Thyroid gland (tissue), 4 donors: ENCODE measurements at regions not wholly inside any gene's neighbourhood (a gene's known extent, or its start where the extent isn't known, plus 50 kb on each side); places are given as distances from the start of the nearest gene placed in this dataset.

Experiments used
- DNase-seq, 2 donors: peaks; one replicate each; pipeline ENCODE4 v3.0.0-alpha.2; 2019
- H3K27ac ChIP-seq, 3 donors: fragments of 200-600 bp; sonication (generic); 1 replicate in 2 of 3; 2 replicates in 1 of 3; pipeline ENCODE4 v1.5.1; 2016 to 2019; ENCODE audit warnings: mild to moderate bottlenecking in 1 of 3, moderate library complexity in 1 of 3
- H3K27me3 ChIP-seq: fragments of 200-600 bp; sonication (generic); one replicate; pipeline ENCODE4 v1.5.1; 2019
- H3K36me3 ChIP-seq, 2 donors: fragments of 200-600 bp; sonication (generic); one replicate each; pipeline ENCODE4 v1.5.1; 2016 to 2019
- H3K4me1 ChIP-seq, 2 donors: fragments of 200-600 bp; sonication (generic); one replicate each; pipeline ENCODE4 v1.5.1; 2017 to 2019
- H3K4me3 ChIP-seq, 3 donors: fragments of 200-600 bp; sonication (generic); replicated peaks in 1 of 3; 1 replicate in 2 of 3; 2 replicates in 1 of 3; pipeline ENCODE4 v1.5.1; 2016; ENCODE audit warnings: mild to moderate bottlenecking in 1 of 3
- H3K9me3 ChIP-seq: fragments of 200-600 bp; sonication (generic); one replicate; pipeline ENCODE4 v1.5.1; 2017
- POLR2A ChIP-seq, 2 donors: fragments of 450-650 bp; IDR thresholded peaks; one replicate each; pipeline ENCODE4 v1.6.1; 2017; ENCODE audit warnings: antibody characterized with exemption in 2 of 2, mild to moderate bottlenecking in 2 of 2, moderate library complexity in 1 of 2
- WGBS, 2 donors: methylation state at CpG; one replicate each; pipeline ENCODE4 v1.1.5; 2017; 5-methylcytosine and 5-hydroxymethylcytosine counted together
- intact Hi-C: fragments of 100-400 bp; cut with DNase I; formaldehyde crosslinking; loops from one replicate; pipeline ENCODE4 v1.15.1; 2023
- TF ChIP-seq, protein P1 (sequence below), 6 experiments: fragments of 200-600 bp in 3 of 6; fragments of 450-650 bp in 3 of 6; sonication (generic) in 3 of 6; IDR thresholded peaks; one replicate each; pipeline ENCODE4 v1.5.1; 2016 to 2019; ENCODE audit warnings: antibody characterized with exemption in 6 of 6, mild to moderate bottlenecking in 2 of 6, inconsistent platforms in 1 of 6, moderate library complexity in 1 of 6

DNA sequence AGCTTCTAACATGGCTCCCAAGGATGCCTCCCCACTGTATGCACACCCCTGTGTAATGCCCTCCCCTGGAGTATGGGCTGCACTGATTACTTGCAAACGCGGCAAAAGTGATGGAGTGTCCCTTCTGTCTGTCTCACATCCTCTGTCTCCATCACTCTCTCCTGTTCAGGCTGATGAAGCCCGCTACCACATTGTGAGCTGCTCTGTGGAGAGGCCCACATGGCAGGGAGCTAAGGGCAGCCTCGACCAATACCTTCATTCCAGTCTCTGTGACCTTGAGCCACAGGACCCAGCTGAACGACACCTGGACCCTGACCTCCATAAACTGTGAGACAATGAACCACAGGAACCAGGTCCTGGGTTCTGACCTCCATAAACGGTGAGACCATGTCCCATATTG, 154.1 kb upstream of the ETV3 start:
- Histone ChIP-seq H3K27me3 (no peaks in the 10 kb centered on the region), H3K4me3 (no peak overlapping the region), H3K4me1 (no peaks in the 10 kb centered on the region), H3K36me3 (no peaks in the 10 kb centered on the region), H3K27ac (no peak overlapping the region), H3K9me3 (no peaks in the 10 kb centered on the region)
- intact Hi-C loops = no loop called here
- WGBS, 2 donors = 86 to 87% methylated on average over 6 of the region's 6 CpGs
- no peak for DNase-seq
- TF ChIP-seq, protein P1, sequence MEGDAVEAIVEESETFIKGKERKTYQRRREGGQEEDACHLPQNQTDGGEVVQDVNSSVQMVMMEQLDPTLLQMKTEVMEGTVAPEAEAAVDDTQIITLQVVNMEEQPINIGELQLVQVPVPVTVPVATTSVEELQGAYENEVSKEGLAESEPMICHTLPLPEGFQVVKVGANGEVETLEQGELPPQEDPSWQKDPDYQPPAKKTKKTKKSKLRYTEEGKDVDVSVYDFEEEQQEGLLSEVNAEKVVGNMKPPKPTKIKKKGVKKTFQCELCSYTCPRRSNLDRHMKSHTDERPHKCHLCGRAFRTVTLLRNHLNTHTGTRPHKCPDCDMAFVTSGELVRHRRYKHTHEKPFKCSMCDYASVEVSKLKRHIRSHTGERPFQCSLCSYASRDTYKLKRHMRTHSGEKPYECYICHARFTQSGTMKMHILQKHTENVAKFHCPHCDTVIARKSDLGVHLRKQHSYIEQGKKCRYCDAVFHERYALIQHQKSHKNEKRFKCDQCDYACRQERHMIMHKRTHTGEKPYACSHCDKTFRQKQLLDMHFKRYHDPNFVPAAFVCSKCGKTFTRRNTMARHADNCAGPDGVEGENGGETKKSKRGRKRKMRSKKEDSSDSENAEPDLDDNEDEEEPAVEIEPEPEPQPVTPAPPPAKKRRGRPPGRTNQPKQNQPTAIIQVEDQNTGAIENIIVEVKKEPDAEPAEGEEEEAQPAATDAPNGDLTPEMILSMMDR (IDR thresholded peaks at IDR 0.05) = no peak
- TF ChIP-seq POLR2A (IDR thresholded peaks at IDR 0.05) = no peak

DNA sequence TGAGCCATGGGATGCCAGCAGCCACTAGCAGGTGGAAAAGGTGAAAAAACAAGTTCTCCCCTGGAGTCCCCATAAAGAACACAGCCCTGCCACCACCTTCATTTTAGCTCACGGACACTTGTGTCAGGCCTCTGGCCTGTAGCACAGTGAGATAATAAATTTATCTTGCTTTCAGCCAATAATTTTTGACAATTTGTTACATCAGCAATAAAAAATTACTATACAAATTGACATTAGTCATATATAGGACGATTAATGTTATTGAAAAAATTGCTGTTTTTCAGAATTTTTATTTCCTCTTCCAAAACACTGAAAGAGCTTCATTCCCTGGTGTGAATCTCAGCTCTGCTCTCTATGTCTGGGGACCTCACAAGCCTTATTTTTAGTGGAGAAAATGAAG, 152.9 kb upstream of the ETV3 start:
- TF ChIP-seq POLR2A (IDR thresholded peaks at IDR 0.05) = no peak
- TF ChIP-seq, protein P1 (IDR thresholded peaks at IDR 0.05) = no peak
- no peak overlapping the region for H3K4me3 ChIP-seq
- no peaks in the 10 kb centered on the region for H3K9me3 ChIP-seq
- H3K27me3 ChIP-seq = no peaks in the 10 kb centered on the region
- WGBS, 2 donors = 71 to 78% methylated on average over 2 of the region's 2 CpGs
- intact Hi-C loops = no loop called here
- H3K27ac ChIP-seq = no peak overlapping the region
- no peaks in the 10 kb centered on the region for H3K4me1 ChIP-seq
- no peak for DNase-seq
- H3K36me3 ChIP-seq = no peaks in the 10 kb centered on the region

DNA sequence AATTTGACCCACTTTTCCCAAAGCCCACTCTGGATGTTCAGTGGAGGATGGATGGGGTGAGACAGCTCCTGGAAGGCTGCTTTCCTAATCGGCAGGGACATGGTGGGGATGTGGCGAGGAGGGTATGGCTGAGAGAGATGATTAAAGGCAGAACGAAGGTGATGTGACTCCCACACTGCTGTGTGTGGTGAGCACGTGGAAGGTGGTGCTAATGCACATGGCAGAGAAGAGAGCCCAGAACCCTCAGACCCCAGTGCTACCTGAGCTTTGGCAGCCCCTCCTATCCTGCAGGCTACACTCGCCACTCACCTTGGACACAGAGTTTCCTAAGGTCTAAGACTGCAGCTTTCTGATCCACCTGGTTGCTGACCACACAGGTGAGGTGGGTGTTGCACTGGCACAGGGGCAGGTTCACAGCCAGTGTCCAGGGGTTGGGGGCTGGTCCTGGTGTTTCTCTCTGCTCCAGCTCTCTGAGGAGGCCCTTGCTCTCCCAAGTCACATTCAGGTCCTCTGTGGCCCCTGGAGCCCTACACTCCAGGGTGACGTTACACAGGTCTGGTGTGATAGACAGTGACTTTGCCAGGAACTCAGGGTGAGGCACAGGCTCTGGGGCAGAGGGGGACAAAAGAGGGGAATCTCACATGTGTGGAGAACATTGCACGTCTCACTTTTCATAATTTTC, 151.4 kb upstream of the ETV3 start:
- 82 to 85% methylated on average over 6 to 7 of the region's 7 CpGs for WGBS, 2 donors
- Histone ChIP-seq H3K9me3 (no peaks in the 10 kb centered on the region), H3K4me1 (no peaks in the 10 kb centered on the region), H3K4me3 (no peak overlapping the region), H3K36me3 (no peaks in the 10 kb centered on the region), H3K27me3 (no peaks in the 10 kb centered on the region), H3K27ac (no peak overlapping the region)
- no peak for TF ChIP-seq POLR2A (IDR thresholded peaks at IDR 0.05)
- TF ChIP-seq, protein P1 (IDR thresholded peaks at IDR 0.05) = no peak
- intact Hi-C loops = no loop called here
- DNase-seq = no peak

DNA sequence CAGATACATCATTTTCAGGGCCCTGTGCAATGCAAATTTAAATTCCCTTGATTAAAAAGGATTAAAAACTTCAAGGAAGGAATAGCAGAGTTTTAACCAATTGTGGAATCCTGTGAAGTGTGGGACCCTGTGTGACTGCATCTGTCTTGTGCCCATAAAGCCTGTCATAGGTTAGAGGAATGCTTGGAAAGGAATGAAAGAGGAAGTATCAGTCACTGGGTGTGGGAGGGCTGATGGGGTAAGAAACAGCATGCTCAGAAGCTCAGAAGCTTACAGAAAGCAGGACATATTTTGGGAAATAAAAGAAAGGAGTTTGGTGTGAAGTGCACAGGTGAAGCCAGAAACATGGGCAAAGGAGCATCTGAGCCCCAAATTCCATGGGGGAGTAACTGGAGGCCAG, 150.8 kb upstream of the ETV3 start:
- H3K4me1 ChIP-seq = no peaks in the 10 kb centered on the region
- no peak for DNase-seq
- no peak overlapping the region for H3K27ac ChIP-seq
- H3K27me3 ChIP-seq = no peaks in the 10 kb centered on the region
- no peak for TF ChIP-seq POLR2A (IDR thresholded peaks at IDR 0.05)
- TF ChIP-seq, protein P1 (IDR thresholded peaks at IDR 0.05) = no peak
- intact Hi-C loops = no loop called here
- no peaks in the 10 kb centered on the region for H3K9me3 ChIP-seq
- H3K36me3 ChIP-seq = no peaks in the 10 kb centered on the region
- H3K4me3 ChIP-seq = no peak overlapping the region

- no peak for DNase-seq
- TF ChIP-seq, protein P1 (IDR thresholded peaks at IDR 0.05) = no peak
- no peak for TF ChIP-seq POLR2A (IDR thresholded peaks at IDR 0.05)
- Histone ChIP-seq H3K4me3 (no peak overlapping the region), H3K9me3 (no peaks in the 10 kb centered on the region), H3K4me1 (no peaks in the 10 kb centered on the region), H3K27me3 (no peaks in the 10 kb centered on the region), H3K27ac (no peak overlapping the region), H3K36me3 (no peaks in the 10 kb centered on the region)
- intact Hi-C loops = no loop called here
- 73 to 80% methylated on average over 4 of the region's 4 CpGs for WGBS, 2 donors
These were observed 150.3 kb upstream of the ETV3 start for GRCh38 chr1:157288492-157288891.
